ENCODE measurements at regions not wholly inside any gene's neighbourhood (a gene's known extent, or its start where the extent isn't known, plus 50 kb on each side); places are given as distances from the start of the nearest gene placed in this dataset.

GRCh38 chr17:5699814-5700213 is 115.5 kb upstream of the NLRP1 start:
- TF ChIP-seq CTCF (IDR thresholded peaks at IDR 0.05; ENCODE audit: control insufficient read depth, insufficient read depth, low read depth, low read length, missing control alignments), result no peak
- H3K4me3 ChIP-seq (ENCODE audit: control insufficient read depth, low read depth, low read length), result no peak overlapping the region

DNA sequence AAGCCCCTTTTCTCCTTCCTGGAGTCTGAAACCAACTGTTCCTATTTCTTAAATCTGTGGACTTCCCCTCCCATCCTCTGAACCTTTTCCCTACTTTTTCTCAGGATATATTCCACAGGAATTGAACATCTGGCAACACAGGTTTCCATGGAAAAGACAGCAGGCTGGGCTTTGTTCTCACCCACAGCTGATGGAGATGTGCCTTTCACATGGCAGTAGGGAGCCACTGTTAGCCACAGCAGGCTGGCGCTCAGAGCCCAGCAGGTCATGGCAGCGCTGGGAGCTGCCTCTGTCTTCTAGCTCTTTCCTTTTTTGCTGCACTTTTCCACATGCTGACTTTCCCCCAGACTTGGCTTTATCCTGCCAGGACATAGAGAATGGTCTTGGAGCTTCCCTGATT is 116.4 kb upstream of the NLRP1 start:
- no peak overlapping the region for H3K4me3 ChIP-seq (ENCODE audit: control insufficient read depth, low read depth, low read length)
- TF ChIP-seq CTCF (IDR thresholded peaks at IDR 0.05; ENCODE audit: control insufficient read depth, insufficient read depth, low read depth, low read length, missing control alignments), result no peak
- DNase-seq (ENCODE audit: low read depth), result no peak

More at GRCh38 chr17:5699814-5700213, 115.5 kb upstream of the NLRP1 start:
- no peak for DNase-seq (ENCODE audit: low read depth)

- H3K4me3 ChIP-seq (ENCODE audit: control insufficient read depth, low read depth, low read length), result no peak overlapping the region
- DNase-seq (ENCODE audit: low read depth), result no peak
- no peak for TF ChIP-seq CTCF (IDR thresholded peaks at IDR 0.05; ENCODE audit: control insufficient read depth, insufficient read depth, low read depth, low read length, missing control alignments)
Measured at GRCh38 chr17:5701381-5701780, 117.1 kb upstream of the NLRP1 start.

DNA sequence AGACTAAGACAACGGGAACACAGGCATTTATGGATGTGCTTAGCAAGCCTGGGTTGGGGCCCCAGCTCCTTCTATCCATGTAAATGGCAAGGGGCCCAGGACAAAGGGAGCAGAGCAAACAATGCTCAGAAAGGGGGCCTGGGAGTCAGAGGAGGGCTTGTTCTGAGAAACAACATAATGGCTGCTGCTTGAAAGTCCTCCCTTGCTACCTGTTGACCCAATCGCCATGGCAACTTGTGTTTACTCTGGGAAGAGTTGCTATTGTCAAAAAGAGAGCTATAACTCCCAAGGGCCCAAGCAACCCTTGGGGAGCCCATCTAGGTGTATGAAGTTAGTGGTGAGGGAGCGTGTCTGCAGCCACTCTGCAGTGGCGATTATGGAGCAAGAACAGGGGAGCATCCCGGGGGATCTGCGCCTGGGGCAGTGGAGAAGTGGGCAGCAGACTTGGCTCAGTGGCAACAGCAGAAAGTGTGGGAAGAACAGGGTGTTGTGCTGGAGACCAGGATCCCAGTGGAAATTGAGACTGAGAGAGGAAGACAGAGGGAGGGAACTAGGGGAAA is 118.7 kb upstream of the NLRP1 start:
- TF ChIP-seq CTCF (IDR thresholded peaks at IDR 0.05; ENCODE audit: control insufficient read depth, insufficient read depth, low read depth, low read length, missing control alignments), result no peak
- no peak overlapping the region for H3K4me3 ChIP-seq (ENCODE audit: control insufficient read depth, low read depth, low read length)
- no peak for DNase-seq (ENCODE audit: low read depth)

- no peak for DNase-seq (ENCODE audit: low read depth)
- H3K4me3 ChIP-seq (ENCODE audit: control insufficient read depth, low read depth, low read length), result no peak overlapping the region
- TF ChIP-seq CTCF (IDR thresholded peaks at IDR 0.05; ENCODE audit: control insufficient read depth, insufficient read depth, low read depth, low read length, missing control alignments), result no peak
Measured at GRCh38 chr17:5703736-5704135, 119.4 kb upstream of the NLRP1 start.

- TF ChIP-seq CTCF (IDR thresholded peaks at IDR 0.05; ENCODE audit: control insufficient read depth, insufficient read depth, low read depth, low read length, missing control alignments), result peak; percentile 37
- no peak for DNase-seq (ENCODE audit: low read depth)
- H3K4me3 ChIP-seq (ENCODE audit: control insufficient read depth, low read depth, low read length), result no peak overlapping the region
Measured at GRCh38 chr17:5705081-5705875, 121.0 kb upstream of the NLRP1 start.
